Loucy (cell line): ENCODE measurements at regions not wholly inside any gene's neighbourhood (a gene's known extent, or its start where the extent isn't known, plus 50 kb on each side); places are given as distances from the start of the nearest gene placed in this dataset.

Experiments
- EZH2phosphoT487 ChIP-seq: fragments of 200-600 bp; IDR thresholded peaks from 2 replicates; pipeline ENCODE4 v1.6.1; 2018; ENCODE audit warnings: antibody characterized with exemption, mild to moderate bottlenecking, moderate library complexity, borderline replicate concordance
- TF ChIP-seq, protein P1 (sequence below): fragments of 200-600 bp; sonication (generic); conservative IDR thresholded peaks from 2 replicates; pipeline ENCODE4 v1.5.1; 2014; ENCODE audit warnings: mild to moderate bottlenecking, antibody characterized with exemption, low read length

DNA sequence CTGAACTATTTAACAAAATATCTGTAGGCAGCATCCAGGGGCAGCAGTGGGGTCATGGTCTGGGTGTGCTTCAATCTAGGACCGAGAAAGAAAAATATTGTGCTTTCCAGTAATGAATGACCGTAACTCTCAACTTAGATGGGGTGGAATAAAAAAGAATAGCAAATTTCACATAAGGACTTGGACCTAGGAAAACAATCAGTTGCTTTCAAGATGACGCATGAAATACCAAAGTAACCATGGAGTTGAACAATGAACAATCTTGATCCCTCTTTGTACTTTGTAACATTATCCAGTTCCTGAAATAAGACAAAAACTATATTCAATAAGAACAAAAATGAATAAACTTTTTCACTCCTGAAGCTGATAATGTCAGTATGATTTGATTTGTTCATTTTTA lies 167.1 kb downstream of the C7orf25 start:
- TF ChIP-seq, protein P1, sequence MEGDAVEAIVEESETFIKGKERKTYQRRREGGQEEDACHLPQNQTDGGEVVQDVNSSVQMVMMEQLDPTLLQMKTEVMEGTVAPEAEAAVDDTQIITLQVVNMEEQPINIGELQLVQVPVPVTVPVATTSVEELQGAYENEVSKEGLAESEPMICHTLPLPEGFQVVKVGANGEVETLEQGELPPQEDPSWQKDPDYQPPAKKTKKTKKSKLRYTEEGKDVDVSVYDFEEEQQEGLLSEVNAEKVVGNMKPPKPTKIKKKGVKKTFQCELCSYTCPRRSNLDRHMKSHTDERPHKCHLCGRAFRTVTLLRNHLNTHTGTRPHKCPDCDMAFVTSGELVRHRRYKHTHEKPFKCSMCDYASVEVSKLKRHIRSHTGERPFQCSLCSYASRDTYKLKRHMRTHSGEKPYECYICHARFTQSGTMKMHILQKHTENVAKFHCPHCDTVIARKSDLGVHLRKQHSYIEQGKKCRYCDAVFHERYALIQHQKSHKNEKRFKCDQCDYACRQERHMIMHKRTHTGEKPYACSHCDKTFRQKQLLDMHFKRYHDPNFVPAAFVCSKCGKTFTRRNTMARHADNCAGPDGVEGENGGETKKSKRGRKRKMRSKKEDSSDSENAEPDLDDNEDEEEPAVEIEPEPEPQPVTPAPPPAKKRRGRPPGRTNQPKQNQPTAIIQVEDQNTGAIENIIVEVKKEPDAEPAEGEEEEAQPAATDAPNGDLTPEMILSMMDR: no peak
- TF ChIP-seq EZH2phosphoT487: no peak
